Kidney (tissue), 13 donors: ENCODE measurements at regions not wholly inside any gene's neighbourhood (a gene's known extent, or its start where the extent isn't known, plus 50 kb on each side); places are given as distances from the start of the nearest gene placed in this dataset.

ENCODE experiments used
- DNase-seq, 5 donors: peaks; one replicate each; pipeline ENCODE4 v3.0.0-alpha.2; 2013 to 2020
- FAIRE-seq: peaks from 2 replicates; lab custom pipeline; 2012; peaks lifted over from hg19 to GRCh38; lab: Jason Lieb, UNC
- H3K27ac ChIP-seq, 2 donors: one replicate each; pipeline ENCODE4 v1.7.0; 2013; ENCODE audit warnings: low read depth in 2 of 2, low read length in 2 of 2, inconsistent platforms in 1 of 2
- H3K27me3 ChIP-seq: one replicate; pipeline ENCODE4 v1.7.1; 2013; ENCODE audit warnings: low read length, inconsistent platforms; ENCODE audit not compliant: control insufficient read depth, insufficient read depth
- H3K36me3 ChIP-seq, 3 donors: one replicate each; pipeline versions ENCODE4 v1.7.0 to v1.7.1; 2013; ENCODE audit warnings: low read length in 3 of 3, control low read depth in 1 of 3, inconsistent platforms in 1 of 3; ENCODE audit not compliant: insufficient read depth in 3 of 3, control insufficient read depth in 2 of 3
- H3K4me1 ChIP-seq, 3 donors: one replicate each; pipeline versions ENCODE4 v1.7.0 to v1.7.1; 2013; ENCODE audit warnings: low read length in 3 of 3, inconsistent platforms in 1 of 3, low read depth in 1 of 3; ENCODE audit not compliant: control insufficient read depth in 2 of 3, insufficient read depth in 2 of 3
- H3K4me3 ChIP-seq, 3 donors: one replicate each; pipeline versions ENCODE4 v1.7.0 to v1.8.1; 2013; ENCODE audit warnings: low read length in 3 of 3, control low read depth in 1 of 3, inconsistent platforms in 1 of 3
- H3K9ac ChIP-seq, 3 donors: one replicate each; pipeline versions ENCODE4 v1.7.0 to v1.7.1; 2013; ENCODE audit warnings: low read length in 3 of 3, control low read depth in 1 of 3, inconsistent platforms in 1 of 3
- H3K9me3 ChIP-seq, 3 donors: one replicate each; pipeline versions ENCODE4 v1.7.0 to v1.7.1; 2013; ENCODE audit warnings: low read length in 3 of 3, control low read depth in 1 of 3, inconsistent platforms in 1 of 3; ENCODE audit not compliant: control insufficient read depth in 2 of 3, insufficient read depth in 1 of 3
- intact Hi-C: fragments of 100-400 bp; cut with DNase I; formaldehyde crosslinking; loops from one replicate; pipeline ENCODE4 v1.11.1; 2022
- TF ChIP-seq, protein P1 (sequence below): IDR thresholded peaks from 3 replicates; pipeline ENCODE4 v1.5.1; 2012; ENCODE audit warnings: mild to moderate bottlenecking, moderate library complexity, borderline replicate concordance; ENCODE audit not compliant: insufficient read depth; ENCODE audit errors: extremely low read depth
- donor health status: control.
- donor health status: control.
- donor health status: control.
- donor health status: control.
- donor health status: control.
- donor health status: DM: yes; HTN: yes; CAD: no.
- donor health status: Normal renal cell carcinoma (clear cell type).

DNA sequence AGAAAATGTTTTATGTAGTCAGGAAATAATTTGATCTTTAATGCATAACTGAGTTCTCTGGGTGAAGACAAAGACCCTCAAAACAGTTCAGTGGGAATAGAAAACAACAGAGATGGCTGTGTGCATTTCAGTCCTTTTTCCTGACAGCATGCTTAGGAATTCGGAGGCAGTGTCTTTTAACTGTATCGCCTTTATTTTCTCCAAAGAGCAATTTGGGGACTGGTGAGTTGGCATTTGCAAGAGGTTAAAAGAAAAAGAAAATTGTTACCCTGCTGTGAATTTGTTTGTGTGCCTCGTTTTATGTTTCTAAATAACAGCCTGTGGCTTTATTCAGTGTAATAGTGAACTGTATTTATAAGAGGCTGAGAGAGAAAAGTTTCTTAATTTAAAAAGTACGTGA is 227.8 kb upstream of the DMAC1 start:
- DNase-seq (no peak), FAIRE-seq (no peak)
- Histone ChIP-seq H3K36me3 (no peaks in the 10 kb centered on the region), H3K4me3 (no peak overlapping the region), H3K27ac (no peak overlapping the region), H3K9ac (no peak overlapping the region), H3K9me3 (peaks cover 0 to 2% (median 0%) of the 10 kb centered on the region in 3 donors), H3K27me3 (no peaks in the 10 kb centered on the region), H3K4me1 (no peaks in the 10 kb centered on the region)
- TF ChIP-seq, protein P1, sequence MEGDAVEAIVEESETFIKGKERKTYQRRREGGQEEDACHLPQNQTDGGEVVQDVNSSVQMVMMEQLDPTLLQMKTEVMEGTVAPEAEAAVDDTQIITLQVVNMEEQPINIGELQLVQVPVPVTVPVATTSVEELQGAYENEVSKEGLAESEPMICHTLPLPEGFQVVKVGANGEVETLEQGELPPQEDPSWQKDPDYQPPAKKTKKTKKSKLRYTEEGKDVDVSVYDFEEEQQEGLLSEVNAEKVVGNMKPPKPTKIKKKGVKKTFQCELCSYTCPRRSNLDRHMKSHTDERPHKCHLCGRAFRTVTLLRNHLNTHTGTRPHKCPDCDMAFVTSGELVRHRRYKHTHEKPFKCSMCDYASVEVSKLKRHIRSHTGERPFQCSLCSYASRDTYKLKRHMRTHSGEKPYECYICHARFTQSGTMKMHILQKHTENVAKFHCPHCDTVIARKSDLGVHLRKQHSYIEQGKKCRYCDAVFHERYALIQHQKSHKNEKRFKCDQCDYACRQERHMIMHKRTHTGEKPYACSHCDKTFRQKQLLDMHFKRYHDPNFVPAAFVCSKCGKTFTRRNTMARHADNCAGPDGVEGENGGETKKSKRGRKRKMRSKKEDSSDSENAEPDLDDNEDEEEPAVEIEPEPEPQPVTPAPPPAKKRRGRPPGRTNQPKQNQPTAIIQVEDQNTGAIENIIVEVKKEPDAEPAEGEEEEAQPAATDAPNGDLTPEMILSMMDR: no peak
- intact Hi-C loops: no loop called here

GRCh38 chr9:8025551-8025950 is 226.0 kb upstream of the DMAC1 start:
- DNase-seq (no peak), FAIRE-seq (no peak)
- Histone ChIP-seq H3K36me3 (no peaks in the 10 kb centered on the region), H3K4me1 (no peaks in the 10 kb centered on the region), H3K27ac (no peak overlapping the region), H3K9ac (no peak overlapping the region), H3K9me3 (peaks cover 0 to 2% (median 0%) of the 10 kb centered on the region in 3 donors), H3K27me3 (no peaks in the 10 kb centered on the region), H3K4me3 (no peak overlapping the region)
- intact Hi-C loops: no loop called here
- TF ChIP-seq, protein P1: no peak

DNA sequence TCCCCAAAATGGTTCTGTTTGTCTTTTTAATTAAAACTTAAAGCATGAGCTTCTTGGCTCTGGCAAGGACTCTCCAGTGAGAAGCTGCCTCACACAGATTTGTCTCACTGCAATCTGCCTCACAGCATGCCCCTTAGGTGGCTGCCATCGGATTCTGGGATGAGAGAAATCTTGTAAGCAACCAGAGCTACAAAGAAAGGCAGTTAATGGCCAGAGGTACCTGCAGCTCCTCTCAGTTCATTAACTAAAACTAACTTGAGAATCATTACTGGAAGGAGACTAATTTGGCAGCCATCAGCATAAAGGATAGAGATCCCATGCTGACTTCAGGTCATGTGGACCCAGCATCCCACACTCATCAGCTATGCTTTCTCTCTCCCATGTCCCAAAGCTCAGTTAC is 220.6 kb upstream of the DMAC1 start:
- no peaks in the 10 kb centered on the region for H3K4me1 ChIP-seq
- DNase-seq (no peak), FAIRE-seq (no peak)
- H3K27ac ChIP-seq: no peak overlapping the region
- peaks cover 0 to 2% (median 0%) of the 10 kb centered on the region in 3 donors for H3K9me3 ChIP-seq
- H3K36me3 ChIP-seq: no peaks in the 10 kb centered on the region
- H3K27me3 ChIP-seq: no peaks in the 10 kb centered on the region
- intact Hi-C loops: no loop called here
- H3K4me3 ChIP-seq: no peak overlapping the region
- H3K9ac ChIP-seq: no peak overlapping the region
- TF ChIP-seq, protein P1: no peak

DNA sequence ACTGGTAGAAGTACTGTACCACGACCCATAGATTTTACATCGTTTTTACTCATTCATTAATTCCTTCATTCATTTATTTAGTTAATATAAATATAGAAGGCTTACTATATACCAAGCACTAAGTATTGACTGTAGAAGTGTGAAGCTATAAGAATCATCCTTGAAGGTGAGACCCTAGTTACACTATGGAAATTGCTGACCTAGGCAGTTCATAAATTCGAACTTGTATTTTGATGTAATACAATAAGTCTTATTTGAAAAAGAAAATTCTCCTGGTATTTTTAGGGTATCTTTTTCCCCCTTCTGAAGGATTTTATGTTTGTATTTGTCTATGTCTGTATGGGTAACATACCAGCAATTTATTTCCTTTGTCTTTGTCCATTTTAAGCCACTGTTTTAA is 220.1 kb upstream of the DMAC1 start:
- H3K27me3 ChIP-seq: no peaks in the 10 kb centered on the region
- intact Hi-C loops: no loop called here
- no peaks in the 10 kb centered on the region for H3K4me1 ChIP-seq
- H3K4me3 ChIP-seq: no peak overlapping the region
- H3K27ac ChIP-seq: no peak overlapping the region
- no peaks in the 10 kb centered on the region for H3K36me3 ChIP-seq
- FAIRE-seq (no peak), DNase-seq (no peak)
- TF ChIP-seq, protein P1: no peak
- peaks cover 0 to 2% (median 0%) of the 10 kb centered on the region in 3 donors for H3K9me3 ChIP-seq
- H3K9ac ChIP-seq: no peak overlapping the region
